GM23338 (cell line): ENCODE measurements at regions not wholly inside any gene's neighbourhood (a gene's known extent, or its start where the extent isn't known, plus 50 kb on each side); places are given as distances from the start of the nearest gene placed in this dataset.

Source experiments
- EZH2 ChIP-seq: fragments of 200-600 bp; sonication (generic); IDR thresholded peaks from one replicate; pipeline ENCODE4 v1.8.0; 2017; ENCODE audit warnings: antibody characterized with exemption, mild to moderate bottlenecking, low read depth; ENCODE audit not compliant: unreplicated experiment
- EZH2phosphoT487 ChIP-seq: fragments of 200-600 bp; sonication (generic); IDR thresholded peaks from one replicate; pipeline ENCODE4 v1.8.1; 2018; ENCODE audit warnings: antibody characterized with exemption; ENCODE audit not compliant: unreplicated experiment
- POLR2AphosphoS5 ChIP-seq: IDR thresholded peaks from 2 replicates; pipeline ENCODE4 v1.6.1; 2016; ENCODE audit warnings: antibody characterized with exemption, low read depth
- REST ChIP-seq: IDR thresholded peaks from one replicate; pipeline ENCODE4 v1.6.1; 2018; ENCODE audit warnings: antibody characterized with exemption; ENCODE audit not compliant: unreplicated experiment
- ZNF114 ChIP-seq: fragments of 250-450 bp; sonication (Bioruptor Pico); IDR thresholded peaks from 2 replicates; pipeline ENCODE4 v1.5.0; 2020; ENCODE audit warnings: mild to moderate bottlenecking, moderate library complexity
- TF ChIP-seq, protein P1 (sequence below), 2 experiments: fragments of 200-600 bp in 1 of 2; sonication (generic) in 1 of 2; conservative IDR thresholded peaks; 2 replicates each; pipeline versions ENCODE4 v1.5.1 to v1.6.1; 2016 to 2017; ENCODE audit warnings: antibody characterized with exemption in 2 of 2, low read depth in 2 of 2, mild to moderate bottlenecking in 2 of 2, moderate library complexity in 1 of 2

DNA sequence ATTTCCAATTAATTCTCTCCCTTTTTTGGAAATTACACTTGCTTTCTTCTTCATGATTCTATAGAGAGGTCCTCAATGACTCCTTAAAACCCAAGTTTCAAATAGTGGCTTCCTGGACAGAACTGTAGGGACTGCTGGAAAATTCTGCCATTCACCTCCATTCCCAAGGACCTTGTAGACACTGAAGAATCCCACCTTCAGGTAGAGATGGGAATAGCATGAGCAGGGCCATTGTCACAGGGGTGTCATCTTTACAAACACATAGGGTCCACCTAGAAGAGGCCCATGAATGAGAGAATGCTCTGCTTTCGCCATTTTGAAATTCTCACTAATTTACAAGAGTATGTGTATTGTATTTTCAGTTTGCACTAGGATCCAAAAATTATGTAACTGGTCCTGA lies 701.7 kb upstream of the CELF2 start:
- TF ChIP-seq, protein P1, sequence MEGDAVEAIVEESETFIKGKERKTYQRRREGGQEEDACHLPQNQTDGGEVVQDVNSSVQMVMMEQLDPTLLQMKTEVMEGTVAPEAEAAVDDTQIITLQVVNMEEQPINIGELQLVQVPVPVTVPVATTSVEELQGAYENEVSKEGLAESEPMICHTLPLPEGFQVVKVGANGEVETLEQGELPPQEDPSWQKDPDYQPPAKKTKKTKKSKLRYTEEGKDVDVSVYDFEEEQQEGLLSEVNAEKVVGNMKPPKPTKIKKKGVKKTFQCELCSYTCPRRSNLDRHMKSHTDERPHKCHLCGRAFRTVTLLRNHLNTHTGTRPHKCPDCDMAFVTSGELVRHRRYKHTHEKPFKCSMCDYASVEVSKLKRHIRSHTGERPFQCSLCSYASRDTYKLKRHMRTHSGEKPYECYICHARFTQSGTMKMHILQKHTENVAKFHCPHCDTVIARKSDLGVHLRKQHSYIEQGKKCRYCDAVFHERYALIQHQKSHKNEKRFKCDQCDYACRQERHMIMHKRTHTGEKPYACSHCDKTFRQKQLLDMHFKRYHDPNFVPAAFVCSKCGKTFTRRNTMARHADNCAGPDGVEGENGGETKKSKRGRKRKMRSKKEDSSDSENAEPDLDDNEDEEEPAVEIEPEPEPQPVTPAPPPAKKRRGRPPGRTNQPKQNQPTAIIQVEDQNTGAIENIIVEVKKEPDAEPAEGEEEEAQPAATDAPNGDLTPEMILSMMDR (conservative IDR thresholded peaks at IDR 0.05; ENCODE audit: low read depth in 2 of 2) = peak; percentile 28; a peak in 3 of 4 replicates
- TF ChIP-seq REST (no peak), EZH2 (no peak), POLR2AphosphoS5 (no peak), EZH2phosphoT487 (no peak), ZNF114 (CRISPR knock-in tag) (no peak)
